Urothelium cell line (cell line): ENCODE measurements at regions not wholly inside any gene's neighbourhood (a gene's known extent, or its start where the extent isn't known, plus 50 kb on each side); places are given as distances from the start of the nearest gene placed in this dataset.
"Not testable (repeated sequence)": the region's sequence is repeated elsewhere in the genome, so short reads cannot be mapped to it uniquely, and the experiment has no call there.

Experiments
- DNase-seq: peaks from one replicate; pipeline ENCODE4 v3.0.0; 2011; ENCODE audit warnings: low spot score, mixed read lengths
- FAIRE-seq: peaks from 2 replicates; lab custom pipeline; 2011; peaks lifted over from hg19 to GRCh38; lab: Jason Lieb, UNC

DNA sequence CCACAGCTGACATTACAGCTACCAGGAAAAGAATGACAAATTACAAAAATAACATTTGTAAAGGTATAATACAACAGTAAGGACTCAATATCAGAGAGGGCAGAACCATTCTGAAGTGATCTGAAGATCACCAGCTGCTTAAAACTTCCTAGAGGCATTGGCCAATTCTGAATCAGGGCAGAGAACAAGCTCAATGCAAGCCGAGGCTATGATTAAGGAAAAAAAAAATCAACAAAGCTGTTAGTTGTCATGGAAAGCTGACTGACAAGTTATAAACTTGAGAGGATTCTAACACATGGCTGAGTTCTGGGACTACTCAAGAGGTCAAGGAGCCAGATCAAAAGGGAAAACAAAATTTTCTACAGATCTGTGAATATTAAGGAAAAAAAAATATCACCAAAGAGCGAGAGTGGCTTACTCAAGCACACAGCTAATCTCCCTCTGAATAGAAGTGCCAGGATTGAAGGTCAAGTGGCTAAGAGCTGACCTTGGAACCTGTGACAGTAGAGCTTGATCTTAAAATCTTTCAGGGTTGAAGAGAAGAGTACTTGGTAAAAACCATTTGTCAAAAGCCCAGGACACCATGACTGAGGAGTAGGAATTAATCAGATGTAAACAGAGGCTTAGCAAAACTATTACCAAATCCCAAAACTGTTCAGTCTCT lies 383.4 kb downstream of the USP25 start:
- FAIRE-seq (no peak), DNase-seq (no peak)

GRCh38 chr21:16115461-16115860 lies 385.7 kb downstream of the USP25 start:
- DNase-seq (no peak), FAIRE-seq (no peak)

DNA sequence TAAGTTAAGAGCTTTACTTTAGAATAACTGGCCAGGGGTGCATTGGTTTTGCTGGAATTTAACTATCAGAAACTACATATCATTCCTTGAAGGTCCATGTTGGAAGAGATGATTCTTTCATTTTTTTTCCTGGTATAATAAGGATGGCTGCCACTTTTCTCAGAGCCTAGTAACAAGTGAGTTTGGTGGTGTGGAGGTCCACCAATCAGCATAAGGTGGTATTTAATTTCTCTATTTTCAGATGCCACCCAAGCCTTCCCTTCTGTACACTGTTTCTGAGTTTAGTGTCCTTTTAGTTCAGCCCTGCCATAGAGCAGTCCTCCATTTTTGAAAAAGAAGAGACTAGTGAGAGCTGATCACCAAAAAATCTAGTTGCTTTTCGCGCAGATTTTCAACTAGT lies 386.3 kb downstream of the USP25 start:
- FAIRE-seq (no peak), DNase-seq (no peak)

DNA sequence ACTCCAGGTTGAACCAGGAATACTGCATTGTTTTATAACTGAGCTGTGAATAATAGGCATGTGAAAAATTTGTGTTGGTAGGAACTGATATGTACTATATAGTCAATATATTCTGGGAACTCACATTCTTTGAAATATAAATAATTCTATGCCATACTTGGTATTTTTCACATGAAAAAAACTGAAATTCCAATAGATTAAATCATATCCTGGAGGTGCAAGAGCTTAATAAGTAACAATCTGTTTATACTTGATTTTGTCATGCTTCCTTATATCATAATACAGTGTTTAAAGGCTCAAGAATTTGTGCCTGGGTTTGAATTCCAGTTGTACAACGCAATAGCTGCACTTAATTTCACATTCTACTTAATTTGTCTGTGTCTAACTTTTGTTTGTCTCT lies 387.0 kb downstream of the USP25 start:
- DNase-seq (no peak), FAIRE-seq (no peak)

- FAIRE-seq = no peak
- DNase-seq = no peak
These were observed 387.5 kb downstream of the USP25 start for GRCh38 chr21:16117331-16117730.

- peak; percentile 12 for DNase-seq
- no peak for FAIRE-seq
These were observed 388.2 kb downstream of the USP25 start for GRCh38 chr21:16117851-16118590.

GRCh38 chr21:16124378-16125138 lies 394.8 kb downstream of the USP25 start:
- no peak for DNase-seq

DNA sequence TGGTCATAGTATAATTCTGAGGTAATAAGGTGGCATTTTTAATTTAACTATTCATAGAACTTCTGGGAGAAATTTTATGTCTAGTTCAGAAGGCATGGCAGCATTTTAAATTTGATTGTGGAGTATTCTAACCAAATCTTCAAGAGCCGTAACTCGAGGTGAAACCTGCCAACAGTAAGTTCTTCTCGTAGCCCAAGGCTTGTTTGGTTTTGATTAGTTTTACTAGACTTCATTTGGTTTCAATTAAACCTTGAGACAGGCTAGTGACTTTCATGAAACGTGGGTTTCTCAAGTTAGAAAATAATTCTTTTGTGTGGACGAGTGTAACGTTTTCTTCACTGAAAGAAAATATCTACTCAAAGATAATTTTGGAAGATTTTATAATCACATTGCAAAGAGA lies 395.5 kb downstream of the USP25 start:
- DNase-seq (no peak), FAIRE-seq (no peak)

More at GRCh38 chr21:16124378-16125138, 394.8 kb downstream of the USP25 start:
- FAIRE-seq = no peak

- FAIRE-seq, DNase-seq: not testable (repeated sequence)
These were observed 402.7 kb downstream of the USP25 start for GRCh38 chr21:16132453-16132852.

GRCh38 chr21:16133248-16133647 lies 403.5 kb downstream of the USP25 start:
- FAIRE-seq (no peak), DNase-seq (no peak)

- DNase-seq (no peak), FAIRE-seq (no peak)
These were observed 404.4 kb downstream of the USP25 start for GRCh38 chr21:16134134-16134533.

DNA sequence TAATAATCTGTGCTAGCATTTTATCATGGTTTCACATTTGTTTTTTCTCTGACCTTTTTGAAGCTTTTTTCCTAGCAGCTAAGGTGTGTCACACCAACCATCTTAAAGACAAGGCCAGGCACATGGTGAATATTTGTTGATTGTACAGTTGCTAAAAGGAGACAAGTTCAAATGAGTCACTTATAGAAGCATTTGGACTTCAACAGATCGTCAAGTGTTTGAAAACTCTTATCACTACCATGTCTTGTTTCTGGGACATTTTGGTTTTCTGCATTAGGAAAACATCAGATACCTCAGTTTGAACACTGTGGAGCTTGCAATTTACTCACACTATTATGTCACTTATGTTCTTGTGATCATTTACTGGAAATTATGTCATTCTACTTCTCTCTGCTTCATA lies 407.3 kb downstream of the USP25 start:
- DNase-seq = no peak
- no peak for FAIRE-seq

GRCh38 chr21:16145052-16145451 lies 415.3 kb downstream of the USP25 start:
- DNase-seq = no peak
- no peak for FAIRE-seq

DNA sequence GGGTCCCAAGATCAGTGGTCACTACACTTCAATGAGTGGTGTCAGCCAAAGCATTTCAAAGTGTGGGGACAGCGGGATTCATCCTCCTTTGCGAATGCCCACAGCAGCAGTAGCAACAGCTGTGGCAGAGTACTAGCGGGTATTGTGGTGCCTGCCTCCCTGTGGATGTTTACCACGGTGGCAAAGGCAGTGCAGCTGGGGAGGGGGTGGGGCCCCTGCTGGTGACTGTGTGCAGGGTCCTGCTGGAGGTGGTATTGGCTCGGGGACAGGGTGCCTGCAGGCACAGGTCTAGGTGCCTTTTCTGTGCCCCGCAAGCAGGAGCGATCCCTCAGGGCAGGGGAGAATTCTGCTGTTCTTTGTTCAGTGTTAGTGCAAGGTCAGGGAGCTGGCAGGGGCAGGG lies 415.7 kb downstream of the USP25 start:
- no peak for DNase-seq
- FAIRE-seq = no peak

- no peak for FAIRE-seq
- DNase-seq = no peak
These were observed 424.5 kb downstream of the USP25 start for GRCh38 chr21:16154321-16154720.

DNA sequence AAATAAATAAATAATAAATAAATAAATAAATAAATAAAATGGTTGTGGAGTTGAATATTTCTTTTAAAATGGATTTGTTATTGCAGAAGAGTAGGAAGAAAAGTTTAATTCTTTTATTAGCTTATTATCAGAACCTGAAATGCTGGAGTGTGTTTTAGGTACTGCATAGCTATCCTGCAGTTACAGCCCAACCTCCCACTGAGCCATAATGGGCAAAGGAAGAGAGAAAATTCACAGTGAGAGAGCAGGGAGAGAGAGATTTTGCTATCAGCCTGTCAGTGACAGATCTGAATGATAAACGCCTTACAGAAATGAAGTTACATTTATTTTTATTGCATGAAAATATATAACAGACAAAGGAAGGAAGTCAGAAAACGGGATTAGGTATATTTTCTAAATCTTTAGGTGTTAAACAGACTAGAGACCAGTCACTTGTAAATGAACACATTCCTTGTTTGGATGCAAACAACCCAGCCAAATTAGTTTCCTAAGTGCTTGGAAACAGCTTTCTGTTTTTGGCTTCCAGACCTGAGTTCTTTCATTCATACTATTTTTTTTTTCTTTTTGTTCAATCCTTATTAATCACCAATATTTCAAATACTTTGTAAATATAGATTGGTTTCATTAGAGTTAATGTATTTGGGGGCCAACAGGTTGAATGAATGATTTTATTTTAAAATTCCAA lies 425.3 kb downstream of the USP25 start:
- FAIRE-seq = no peak

DNA sequence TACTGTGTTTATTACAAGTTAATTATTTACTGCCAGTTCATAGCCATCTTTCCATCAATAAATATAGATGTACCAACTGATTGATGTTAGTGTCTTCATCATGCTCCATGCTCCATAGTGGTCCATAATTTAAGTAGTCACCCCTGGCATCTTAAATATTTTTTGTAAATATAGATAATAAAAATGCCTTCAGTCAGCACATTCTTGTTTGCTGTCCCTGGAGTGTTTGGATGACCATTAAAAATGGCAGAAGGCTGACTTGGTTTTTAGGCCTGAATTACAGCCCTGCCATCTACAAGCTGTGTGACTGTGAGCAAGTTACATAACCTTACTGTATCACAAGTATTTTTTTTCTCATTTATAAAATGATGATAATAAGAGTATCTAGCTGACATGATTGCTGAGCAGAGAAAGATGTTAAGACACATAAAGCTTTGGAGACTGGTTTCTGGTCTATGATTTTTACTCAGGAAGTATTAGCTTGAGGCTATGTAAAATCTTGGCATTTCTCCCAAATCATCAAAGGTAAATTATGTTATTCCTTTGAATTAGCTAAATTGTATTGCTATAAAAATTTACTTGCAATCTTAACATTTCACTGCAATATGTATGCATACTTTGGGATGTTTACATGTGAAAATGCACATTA lies 427.2 kb downstream of the USP25 start:
- DNase-seq (no peak), FAIRE-seq (no peak)

More for the DNA sequence above, 425.3 kb downstream of the USP25 start:
- DNase-seq = no peak

GRCh38 chr21:16159213-16159970 lies 429.6 kb downstream of the USP25 start:
- no peak for DNase-seq
- no peak for FAIRE-seq

- DNase-seq (no peak), FAIRE-seq (no peak)
These were observed 430.2 kb downstream of the USP25 start for GRCh38 chr21:16159971-16160350.

- DNase-seq = no peak
- no peak for FAIRE-seq
These were observed 433.2 kb downstream of the USP25 start for GRCh38 chr21:16162953-16163352.
